Progenitor cell of endocrine pancreas (in vitro differentiated cells): ENCODE measurements at regions not wholly inside any gene's neighbourhood (a gene's known extent, or its start where the extent isn't known, plus 50 kb on each side); places are given as distances from the start of the nearest gene placed in this dataset.

Experiments
- DNase-seq: peaks from one replicate; pipeline ENCODE4 v3.0.0; 2021; ENCODE audit warnings: low spot score; ENCODE audit not compliant: unreplicated experiment
- H3K27ac Mint-ChIP-seq: 2 replicates; pipeline ENCODE4 v1.8.0; 2021; ENCODE audit warnings: mild to moderate bottlenecking, moderate library complexity, mixed read lengths
- H3K27me3 Mint-ChIP-seq: 2 replicates; pipeline ENCODE4 v1.8.0; 2021; ENCODE audit warnings: mixed read lengths
- H3K36me3 Mint-ChIP-seq: 2 replicates; pipeline ENCODE4 v1.8.0; 2022; ENCODE audit warnings: mixed read lengths; ENCODE audit not compliant: insufficient read depth
- H3K4me1 Mint-ChIP-seq: 2 replicates; pipeline ENCODE4 v1.8.0; 2021; ENCODE audit warnings: low read depth, mixed read lengths
- H3K4me3 Mint-ChIP-seq: 2 replicates; pipeline ENCODE4 v1.8.0; 2021; ENCODE audit warnings: low read depth, mild to moderate bottlenecking, moderate library complexity, mixed read lengths
- H3K9me3 Mint-ChIP-seq: 2 replicates; pipeline ENCODE4 v1.8.0; 2021; ENCODE audit warnings: low read depth, mixed read lengths
- CTCF ChIP-seq: fragments of 200-600 bp; sonication (generic); IDR thresholded peaks from one replicate; pipeline ENCODE4 v1.5.0; 2021; ENCODE audit warnings: antibody characterized with exemption, mild to moderate bottlenecking; ENCODE audit not compliant: unreplicated experiment

DNA sequence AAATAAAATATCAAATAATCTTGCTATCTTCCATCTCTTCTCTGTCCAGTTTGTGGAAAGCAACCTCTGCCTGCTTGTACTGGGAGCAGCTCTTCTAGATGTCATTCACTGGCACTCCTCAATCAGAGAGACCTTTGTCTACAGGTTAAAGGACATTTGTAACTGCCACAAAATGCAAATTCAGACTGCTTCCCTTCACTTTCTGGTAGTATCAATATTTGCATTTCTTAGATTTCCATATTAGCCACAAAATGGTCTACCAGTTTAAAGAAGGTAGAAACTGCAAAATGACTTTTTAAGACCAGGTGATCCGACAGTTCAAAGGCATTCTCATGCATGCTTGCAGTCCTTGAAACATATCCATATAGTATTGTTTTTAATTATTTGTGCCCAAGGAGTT is 51.7 kb upstream of the RCN1 start:
- Mint-ChIP-seq H3K27ac (no peak overlapping the region), H3K4me1 (no peaks in the 10 kb centered on the region), H3K4me3 (no peak overlapping the region), H3K27me3 (peaks cover 6% of the 10 kb centered on the region), H3K9me3 (no peaks in the 10 kb centered on the region), H3K36me3 (no peaks in the 10 kb centered on the region)
- TF ChIP-seq CTCF, result no peak
- no peak for DNase-seq

- no peak for TF ChIP-seq CTCF
- no peaks in the 10 kb centered on the region for H3K4me1 Mint-ChIP-seq
Observed at GRCh38 chr11:32034680-32035079, 56.2 kb upstream of the RCN1 start.

DNA sequence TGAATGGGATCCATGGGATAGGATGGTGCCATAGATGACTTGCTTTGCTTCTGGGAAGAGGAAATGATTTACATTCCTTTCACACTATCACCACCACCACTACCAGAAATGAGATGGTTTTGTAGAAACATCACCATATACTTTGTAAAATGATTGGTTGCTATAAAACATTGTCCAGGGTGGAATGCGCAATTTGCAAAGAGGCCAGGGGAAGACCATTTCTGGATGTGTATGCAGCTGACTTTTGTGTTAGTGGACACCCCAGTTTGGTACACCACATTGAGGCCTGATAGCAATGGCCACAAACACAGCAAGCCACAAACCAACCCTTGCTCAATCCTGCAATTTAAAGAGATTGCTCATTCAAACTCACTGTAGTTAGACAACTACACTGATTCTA is 56.7 kb upstream of the RCN1 start:
- H3K27ac Mint-ChIP-seq, result no peak overlapping the region
- TF ChIP-seq CTCF, result no peak
- no peak overlapping the region for H3K4me3 Mint-ChIP-seq
- no peaks in the 10 kb centered on the region for H3K36me3 Mint-ChIP-seq
- H3K4me1 Mint-ChIP-seq, result no peaks in the 10 kb centered on the region
- peaks cover 11% of the 10 kb centered on the region for H3K27me3 Mint-ChIP-seq
- no peaks in the 10 kb centered on the region for H3K9me3 Mint-ChIP-seq
- no peak for DNase-seq

More at GRCh38 chr11:32034680-32035079, 56.2 kb upstream of the RCN1 start:
- Mint-ChIP-seq H3K36me3 (no peaks in the 10 kb centered on the region), H3K4me3 (no peak overlapping the region), H3K27me3 (peaks cover 12% of the 10 kb centered on the region), H3K27ac (no peak overlapping the region), H3K9me3 (no peaks in the 10 kb centered on the region)
- no peak for DNase-seq

DNA sequence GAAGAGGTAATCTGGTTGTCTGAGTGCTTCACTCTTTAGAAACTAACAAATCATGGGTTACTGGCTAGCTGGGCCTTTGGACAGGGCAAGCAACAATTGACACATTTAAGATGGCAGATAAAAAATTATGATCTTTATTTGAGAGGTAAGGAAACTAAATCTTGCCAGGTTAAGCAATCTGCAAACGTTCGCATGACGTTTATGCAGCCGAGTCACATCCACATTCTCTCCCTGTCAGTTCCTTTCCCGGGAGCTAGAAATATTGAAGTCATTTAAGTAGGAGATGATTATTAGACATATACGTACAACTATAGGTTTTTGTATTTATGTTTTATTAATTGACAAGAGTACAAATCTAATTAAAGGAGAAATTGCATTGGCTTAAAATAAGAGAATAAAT is 57.4 kb upstream of the RCN1 start:
- no peak overlapping the region for H3K4me3 Mint-ChIP-seq
- H3K9me3 Mint-ChIP-seq, result no peaks in the 10 kb centered on the region
- no peak for TF ChIP-seq CTCF
- no peaks in the 10 kb centered on the region for H3K36me3 Mint-ChIP-seq
- H3K4me1 Mint-ChIP-seq, result no peaks in the 10 kb centered on the region
- H3K27ac Mint-ChIP-seq, result no peak overlapping the region
- H3K27me3 Mint-ChIP-seq, result peaks cover 14% of the 10 kb centered on the region
- no peak for DNase-seq

DNA sequence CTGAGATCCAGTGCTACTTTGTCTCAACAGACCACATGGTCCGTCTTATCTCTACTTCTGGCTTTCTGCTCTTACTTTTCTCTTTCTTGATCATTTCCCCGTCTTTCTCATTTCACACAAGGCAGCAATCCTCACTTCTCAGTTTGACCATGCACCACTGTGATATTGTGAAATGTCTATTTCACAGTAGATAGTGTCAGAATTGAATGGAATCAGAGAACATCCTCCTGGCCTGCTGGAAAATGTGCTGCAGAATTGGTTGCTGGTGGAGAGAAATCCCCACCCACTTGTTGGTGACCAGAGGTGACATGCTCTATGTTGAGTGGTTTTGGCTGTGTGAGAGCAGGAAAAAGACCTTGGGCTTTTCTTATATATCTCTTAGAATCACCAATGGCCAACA is 57.8 kb upstream of the RCN1 start:
- Mint-ChIP-seq H3K9me3 (no peaks in the 10 kb centered on the region), H3K4me1 (no peaks in the 10 kb centered on the region), H3K36me3 (no peaks in the 10 kb centered on the region), H3K27me3 (peaks cover 14% of the 10 kb centered on the region), H3K4me3 (no peak overlapping the region), H3K27ac (no peak overlapping the region)
- DNase-seq, result no peak
- TF ChIP-seq CTCF, result no peak

- H3K4me3 Mint-ChIP-seq, result no peak overlapping the region
- H3K4me1 Mint-ChIP-seq, result no peaks in the 10 kb centered on the region
- H3K36me3 Mint-ChIP-seq, result no peaks in the 10 kb centered on the region
- DNase-seq, result no peak
- H3K27ac Mint-ChIP-seq, result no peak overlapping the region
- H3K9me3 Mint-ChIP-seq, result no peaks in the 10 kb centered on the region
- TF ChIP-seq CTCF, result no peak
- H3K27me3 Mint-ChIP-seq, result peaks cover 14% of the 10 kb centered on the region
Observed at GRCh38 chr11:32032478-32032877, 58.4 kb upstream of the RCN1 start.
